Thyroid gland (tissue), 4 donors: ENCODE measurements at regions not wholly inside any gene's neighbourhood (a gene's known extent, or its start where the extent isn't known, plus 50 kb on each side); places are given as distances from the start of the nearest gene placed in this dataset.

Source experiments
- DNase-seq, 2 donors: peaks; one replicate each; pipeline ENCODE4 v3.0.0-alpha.2; 2019
- H3K27ac ChIP-seq, 3 donors: fragments of 200-600 bp; sonication (generic); 1 replicate in 2 of 3; 2 replicates in 1 of 3; pipeline ENCODE4 v1.5.1; 2016 to 2019; ENCODE audit warnings: mild to moderate bottlenecking in 1 of 3, moderate library complexity in 1 of 3
- H3K27me3 ChIP-seq: fragments of 200-600 bp; sonication (generic); one replicate; pipeline ENCODE4 v1.5.1; 2019
- H3K36me3 ChIP-seq, 2 donors: fragments of 200-600 bp; sonication (generic); one replicate each; pipeline ENCODE4 v1.5.1; 2016 to 2019
- H3K4me1 ChIP-seq, 2 donors: fragments of 200-600 bp; sonication (generic); one replicate each; pipeline ENCODE4 v1.5.1; 2017 to 2019
- H3K4me3 ChIP-seq, 3 donors: fragments of 200-600 bp; sonication (generic); replicated peaks in 1 of 3; 1 replicate in 2 of 3; 2 replicates in 1 of 3; pipeline ENCODE4 v1.5.1; 2016; ENCODE audit warnings: mild to moderate bottlenecking in 1 of 3
- H3K9me3 ChIP-seq: fragments of 200-600 bp; sonication (generic); one replicate; pipeline ENCODE4 v1.5.1; 2017
- CTCF ChIP-seq, 6 experiments: fragments of 200-600 bp in 3 of 6; fragments of 450-650 bp in 3 of 6; sonication (generic) in 3 of 6; IDR thresholded peaks; one replicate each; pipeline ENCODE4 v1.5.1; 2016 to 2019; ENCODE audit warnings: antibody characterized with exemption in 6 of 6, mild to moderate bottlenecking in 2 of 6, inconsistent platforms in 1 of 6, moderate library complexity in 1 of 6
- POLR2A ChIP-seq, 2 donors: fragments of 450-650 bp; IDR thresholded peaks; one replicate each; pipeline ENCODE4 v1.6.1; 2017; ENCODE audit warnings: antibody characterized with exemption in 2 of 2, mild to moderate bottlenecking in 2 of 2, moderate library complexity in 1 of 2
- WGBS, 2 donors: methylation state at CpG; one replicate each; pipeline ENCODE4 v1.1.5; 2017; 5-methylcytosine and 5-hydroxymethylcytosine counted together
- intact Hi-C: fragments of 100-400 bp; cut with DNase I; formaldehyde crosslinking; loops from one replicate; pipeline ENCODE4 v1.15.1; 2023

GRCh38 chr11:23124996-23125395, 264.7 kb upstream of the CCDC179 start:
- no peaks in the 10 kb centered on the region for H3K4me1 ChIP-seq
- 76 to 84% methylated on average over 1 of the region's 1 CpG for WGBS, 2 donors
- H3K9me3 ChIP-seq = no peaks in the 10 kb centered on the region
- H3K4me3 ChIP-seq = no peak overlapping the region
- no peak overlapping the region for H3K27ac ChIP-seq
- H3K36me3 ChIP-seq = no peaks in the 10 kb centered on the region
- H3K27me3 ChIP-seq = no peaks in the 10 kb centered on the region
- TF ChIP-seq CTCF (IDR thresholded peaks at IDR 0.05) (no peak), POLR2A (IDR thresholded peaks at IDR 0.05) (no peak)
- intact Hi-C loops = no loop called here
- DNase-seq = no peak

GRCh38 chr11:23127706-23128105, 267.4 kb upstream of the CCDC179 start:
- H3K27me3 ChIP-seq = no peaks in the 10 kb centered on the region
- DNase-seq = no peak
- no peaks in the 10 kb centered on the region for H3K4me1 ChIP-seq
- intact Hi-C loops = no loop called here
- no peak overlapping the region for H3K27ac ChIP-seq
- no peaks in the 10 kb centered on the region for H3K9me3 ChIP-seq
- H3K4me3 ChIP-seq = no peak overlapping the region
- 94 to 96% methylated on average over 2 of the region's 2 CpGs for WGBS, 2 donors
- TF ChIP-seq POLR2A (IDR thresholded peaks at IDR 0.05) = no peak
- TF ChIP-seq CTCF (IDR thresholded peaks at IDR 0.05) = no peak
- H3K36me3 ChIP-seq = no peaks in the 10 kb centered on the region

- H3K27ac ChIP-seq = no peak overlapping the region
- no peak for TF ChIP-seq POLR2A (IDR thresholded peaks at IDR 0.05)
- TF ChIP-seq CTCF (IDR thresholded peaks at IDR 0.05) = no peak
- no peaks in the 10 kb centered on the region for H3K27me3 ChIP-seq
- 92 to 94% methylated on average over 3 of the region's 3 CpGs for WGBS, 2 donors
- H3K36me3 ChIP-seq = no peaks in the 10 kb centered on the region
- H3K9me3 ChIP-seq = no peaks in the 10 kb centered on the region
- intact Hi-C loops = no loop called here
- H3K4me1 ChIP-seq = no peaks in the 10 kb centered on the region
- no peak for DNase-seq
- no peak overlapping the region for H3K4me3 ChIP-seq
Measured at GRCh38 chr11:23134627-23135026, 274.4 kb upstream of the CCDC179 start.

- intact Hi-C loops = no loop called here
- DNase-seq = no peak
- H3K27ac ChIP-seq = no peak overlapping the region
Measured at GRCh38 chr11:23138761-23139160, 278.5 kb upstream of the CCDC179 start.

GRCh38 chr11:23143022-23143421, 282.7 kb upstream of the CCDC179 start:
- intact Hi-C loops = no loop called here
- no peak overlapping the region for H3K4me3 ChIP-seq
- no peaks in the 10 kb centered on the region for H3K36me3 ChIP-seq
- H3K27ac ChIP-seq = no peak overlapping the region
- no peaks in the 10 kb centered on the region for H3K27me3 ChIP-seq
- no peak for DNase-seq
- TF ChIP-seq CTCF (IDR thresholded peaks at IDR 0.05) (no peak), POLR2A (IDR thresholded peaks at IDR 0.05) (no peak)
- 74 to 87% methylated on average over 2 of the region's 2 CpGs for WGBS, 2 donors
- H3K4me1 ChIP-seq = no peaks in the 10 kb centered on the region
- no peaks in the 10 kb centered on the region for H3K9me3 ChIP-seq

More at GRCh38 chr11:23138761-23139160, 278.5 kb upstream of the CCDC179 start:
- Histone ChIP-seq H3K36me3 (no peaks in the 10 kb centered on the region), H3K9me3 (no peaks in the 10 kb centered on the region), H3K4me1 (no peaks in the 10 kb centered on the region), H3K27me3 (no peaks in the 10 kb centered on the region), H3K4me3 (no peak overlapping the region)
- 92 to 94% methylated on average over 1 of the region's 1 CpG for WGBS, 2 donors
- TF ChIP-seq POLR2A (IDR thresholded peaks at IDR 0.05) = no peak
- no peak for TF ChIP-seq CTCF (IDR thresholded peaks at IDR 0.05)
